Aorta (tissue), 5 donors: ENCODE measurements at regions not wholly inside any gene's neighbourhood (a gene's known extent, or its start where the extent isn't known, plus 50 kb on each side); places are given as distances from the start of the nearest gene placed in this dataset.

Experiments used
- ATAC-seq: fragments of 200-7000 bp; cut with Tn5 transposase; one replicate; pipeline ENCODE4 v1.9.1; 2022; ENCODE audit warnings: moderate library complexity; ENCODE audit not compliant: low FRiP score
- DNase-seq, 2 donors: peaks; one replicate each; pipeline ENCODE4 v3.0.0-alpha.2; 2020
- H3K27ac ChIP-seq, 2 donors: one replicate each; pipeline ENCODE4 v1.5.1; 2013; ENCODE audit warnings: low read length in 2 of 2, mild to moderate bottlenecking in 2 of 2, moderate library complexity in 2 of 2, control low read depth in 1 of 2, inconsistent platforms in 1 of 2, low read depth in 1 of 2
- H3K27me3 ChIP-seq, 2 donors: one replicate each; pipeline ENCODE4 v1.6.1; 2013; ENCODE audit warnings: control low read depth in 1 of 2, low read length in 1 of 2, mild to moderate bottlenecking in 1 of 2, moderate library complexity in 1 of 2; ENCODE audit not compliant: insufficient read depth in 2 of 2, control insufficient read depth in 1 of 2
- H3K36me3 ChIP-seq, 2 donors: one replicate each; pipeline ENCODE4 v1.6.1; 2013; ENCODE audit warnings: control low read depth in 1 of 2, low read length in 1 of 2, mild to moderate bottlenecking in 1 of 2; ENCODE audit not compliant: insufficient read depth in 2 of 2, control insufficient read depth in 1 of 2
- H3K4me1 ChIP-seq, 2 donors: one replicate each; pipeline ENCODE4 v1.6.1; 2013; ENCODE audit warnings: low read length in 2 of 2, control low read depth in 1 of 2, mild to moderate bottlenecking in 1 of 2, moderate library complexity in 1 of 2; ENCODE audit not compliant: insufficient read depth in 2 of 2, control insufficient read depth in 1 of 2
- H3K4me3 ChIP-seq, 2 donors: one replicate each; pipeline ENCODE4 v1.5.1; 2013; ENCODE audit warnings: low read length in 2 of 2, control low read depth in 1 of 2, mild to moderate bottlenecking in 1 of 2
- H3K9me3 ChIP-seq: one replicate; pipeline ENCODE4 v1.6.1; 2013; ENCODE audit warnings: mild to moderate bottlenecking, low read length; ENCODE audit not compliant: control insufficient read depth
- WGBS, 2 donors: extraction: QIAGEN DNeasy Blood & Tissue Kit; methylation state at CpG; one replicate each; pipeline ENCODE4 v1.1.7; 2013; 5-methylcytosine and 5-hydroxymethylcytosine counted together
- intact Hi-C, 2 donors: fragments of 100-400 bp; cut with DNase I; formaldehyde crosslinking; loops; one replicate each; pipeline versions ENCODE4 v1.14.2 to v1.15.0; 2022
- donor health status: healthy with polysubstance abuse.
- donor health status: Bipolar disorder and iron deficiency.
- donor health status: DM: no; HTN: no; CAD: no.
- donor health status: DM: no; HTN: no; CAD: no.
- donor health status: DM: yes; HTN: yes; CAD: no.

DNA sequence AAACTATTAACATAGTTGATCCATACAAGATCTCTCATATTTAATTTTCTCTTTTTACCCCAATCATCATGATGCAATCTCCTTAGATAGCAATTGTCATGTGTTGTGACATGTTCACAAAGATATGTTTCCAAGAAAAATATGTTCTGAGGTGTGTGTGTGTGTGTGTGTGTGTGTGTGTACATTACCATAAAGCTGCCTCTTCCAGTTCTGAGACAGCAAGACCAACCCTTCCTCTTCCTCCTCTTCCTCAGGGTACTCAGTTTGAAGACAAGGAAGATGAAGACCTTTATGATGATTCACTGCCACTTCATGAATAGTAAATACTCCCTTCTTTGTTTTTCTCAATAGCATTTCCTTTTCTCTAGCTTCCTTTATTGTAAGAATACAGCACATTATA lies 303.3 kb upstream of the PRDM9 start:
- Histone ChIP-seq H3K27ac (no peak overlapping the region), H3K4me3 (no peak overlapping the region), H3K4me1 (no peaks in the 10 kb centered on the region), H3K27me3 (no peaks in the 10 kb centered on the region), H3K36me3 (no peaks in the 10 kb centered on the region), H3K9me3 (peaks cover under 1% of the 10 kb centered on the region)
- DNase-seq: no peak
- ATAC-seq: no peak
- intact Hi-C loops: no loop called here

DNA sequence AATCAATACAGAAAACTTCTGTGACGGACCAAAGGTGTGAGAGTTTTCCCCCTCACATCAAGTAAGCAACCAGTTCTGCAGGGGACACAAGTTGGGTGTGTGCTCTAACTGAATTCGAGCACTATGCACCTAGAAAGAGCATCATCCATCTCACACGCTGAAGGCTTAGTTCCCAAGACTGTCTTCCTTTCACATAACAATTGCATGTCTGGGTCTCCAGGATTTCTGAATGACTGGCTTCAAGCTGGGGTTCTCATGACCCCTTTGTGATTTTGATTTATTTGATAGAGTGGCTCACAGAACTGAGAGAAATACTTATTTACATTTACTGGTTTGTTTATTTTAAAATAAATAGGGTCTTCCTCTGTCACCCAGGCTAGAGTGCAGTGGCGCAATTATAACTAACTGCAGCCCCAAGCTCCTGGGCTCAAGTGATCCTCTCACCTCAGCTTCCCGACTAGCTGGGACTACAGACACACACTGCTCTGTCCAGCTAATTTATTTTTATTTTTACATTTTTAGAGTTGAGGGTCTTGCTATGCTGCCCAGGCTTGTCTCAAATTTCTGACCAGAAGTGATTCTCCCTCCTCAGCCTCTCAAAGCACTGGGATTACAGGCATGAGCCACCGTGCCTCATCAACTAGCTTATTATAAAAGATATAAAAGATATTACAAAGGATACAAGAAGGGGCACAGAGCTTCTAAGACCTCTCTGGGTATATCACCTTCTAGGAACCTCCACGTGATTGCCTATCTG lies 316.7 kb upstream of the CDH12 start:
- no peak for DNase-seq
- no peak for ATAC-seq
- Histone ChIP-seq H3K9me3 (no peaks in the 10 kb centered on the region), H3K4me3 (no peak overlapping the region), H3K36me3 (no peaks in the 10 kb centered on the region), H3K27ac (no peak overlapping the region), H3K4me1 (no peaks in the 10 kb centered on the region), H3K27me3 (no peaks in the 10 kb centered on the region)
- intact Hi-C loops: no loop called here
- WGBS, 2 donors: 63 to 65% methylated on average over 7 of the region's 7 CpGs

DNA sequence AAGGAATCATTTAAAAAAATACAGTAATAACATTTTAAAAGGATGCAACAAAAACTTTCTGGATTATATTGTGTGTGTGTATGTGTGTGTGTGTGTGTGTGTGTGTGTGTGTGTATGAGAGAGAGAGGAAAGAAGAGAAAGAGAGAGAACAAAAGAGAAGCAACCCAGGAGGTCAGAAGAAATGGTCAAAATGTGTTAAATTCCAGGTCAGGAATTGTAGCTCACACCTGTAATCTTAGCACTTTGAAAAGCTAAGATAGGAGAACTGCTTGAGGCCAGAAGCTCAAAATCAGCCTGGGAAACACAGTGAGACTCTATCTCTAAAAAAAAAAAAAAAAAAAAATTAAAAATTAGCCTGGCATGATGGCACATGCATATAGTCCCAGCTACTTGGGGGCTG lies 311.8 kb upstream of the CDH12 start:
- Histone ChIP-seq H3K36me3 (no peaks in the 10 kb centered on the region), H3K4me3 (no peak overlapping the region), H3K27ac (no peak overlapping the region), H3K9me3 (no peaks in the 10 kb centered on the region), H3K4me1 (no peaks in the 10 kb centered on the region), H3K27me3 (no peaks in the 10 kb centered on the region)
- intact Hi-C loops: no loop called here
- ATAC-seq: no peak
- DNase-seq: no peak

DNA sequence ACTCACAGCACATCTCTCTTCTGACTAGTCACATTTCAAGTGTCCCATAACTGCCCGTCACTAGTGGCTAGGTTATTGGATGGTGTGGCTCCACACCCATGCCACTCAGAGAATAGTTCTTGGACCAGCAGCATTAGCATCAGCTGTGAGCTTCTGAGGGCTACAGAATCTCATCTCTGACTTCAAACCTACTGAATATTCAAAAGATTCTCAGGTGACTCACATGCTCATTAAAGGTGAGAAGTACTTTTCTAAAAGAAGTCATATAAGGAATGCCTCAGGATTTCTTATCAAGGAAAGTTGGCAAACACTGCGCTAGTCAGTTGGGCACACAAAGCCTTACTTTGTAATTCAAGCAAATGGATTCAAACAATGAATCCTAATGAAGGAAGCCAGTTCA lies 305.0 kb upstream of the CDH12 start:
- Histone ChIP-seq H3K27ac (no peak overlapping the region), H3K4me1 (no peaks in the 10 kb centered on the region), H3K9me3 (no peaks in the 10 kb centered on the region), H3K27me3 (no peaks in the 10 kb centered on the region), H3K36me3 (no peaks in the 10 kb centered on the region), H3K4me3 (no peak overlapping the region)
- intact Hi-C loops: no loop called here
- ATAC-seq (no peak), DNase-seq (no peak)
- 80 to 84% methylated on average over 2 of the region's 2 CpGs for WGBS, 2 donors

DNA sequence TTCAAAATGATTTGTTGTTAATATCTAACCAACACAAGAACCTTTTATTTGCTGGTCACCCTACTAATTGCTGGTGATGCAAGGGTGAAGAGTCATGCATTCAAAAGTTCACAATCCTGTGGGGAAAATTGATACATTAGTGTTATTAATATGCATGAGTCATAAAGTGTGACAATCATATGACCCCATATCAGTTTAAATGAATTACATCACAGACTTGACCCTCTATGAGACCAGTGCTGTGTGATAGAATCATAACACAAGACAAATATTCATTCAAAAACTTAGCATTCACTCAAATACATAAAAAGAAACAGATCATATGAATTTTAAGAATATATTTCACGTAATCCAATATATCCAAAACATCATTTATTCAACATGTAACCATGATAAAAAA lies 304.6 kb upstream of the CDH12 start:
- Histone ChIP-seq H3K4me3 (no peak overlapping the region), H3K36me3 (no peaks in the 10 kb centered on the region), H3K9me3 (no peaks in the 10 kb centered on the region), H3K27ac (no peak overlapping the region), H3K27me3 (no peaks in the 10 kb centered on the region), H3K4me1 (no peaks in the 10 kb centered on the region)
- intact Hi-C loops: no loop called here
- DNase-seq: no peak
- ATAC-seq: no peak
- 79 to 83% methylated on average over 1 of the region's 1 CpG for WGBS, 2 donors

DNA sequence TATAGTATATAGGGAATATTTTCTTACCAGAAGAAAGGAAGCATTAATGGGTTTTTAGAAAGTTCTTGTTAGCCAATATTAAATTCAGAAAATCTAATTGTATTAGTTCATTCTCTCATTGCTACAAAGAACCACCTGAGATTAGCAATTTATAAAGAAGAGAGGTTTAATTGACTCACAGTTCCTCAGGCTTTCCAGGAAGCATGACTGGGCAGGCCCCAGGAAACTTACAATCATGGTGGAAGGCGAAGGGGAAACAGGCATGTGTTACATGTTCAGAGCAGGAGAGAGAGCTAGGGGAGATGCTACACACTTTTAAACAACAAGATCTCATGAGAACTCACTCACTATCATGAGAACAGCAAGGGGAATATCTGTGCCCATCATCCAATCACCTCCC lies 304.0 kb upstream of the CDH12 start:
- H3K27me3 ChIP-seq: no peaks in the 10 kb centered on the region
- H3K36me3 ChIP-seq: no peaks in the 10 kb centered on the region
- H3K4me3 ChIP-seq: no peak overlapping the region
- no peak for ATAC-seq
- H3K9me3 ChIP-seq: no peaks in the 10 kb centered on the region
- H3K27ac ChIP-seq: no peak overlapping the region
- WGBS, 2 donors: 76% methylated on average over 1 of the region's 1 CpG
- no peaks in the 10 kb centered on the region for H3K4me1 ChIP-seq
- intact Hi-C loops: no loop called here
- DNase-seq: no peak

DNA sequence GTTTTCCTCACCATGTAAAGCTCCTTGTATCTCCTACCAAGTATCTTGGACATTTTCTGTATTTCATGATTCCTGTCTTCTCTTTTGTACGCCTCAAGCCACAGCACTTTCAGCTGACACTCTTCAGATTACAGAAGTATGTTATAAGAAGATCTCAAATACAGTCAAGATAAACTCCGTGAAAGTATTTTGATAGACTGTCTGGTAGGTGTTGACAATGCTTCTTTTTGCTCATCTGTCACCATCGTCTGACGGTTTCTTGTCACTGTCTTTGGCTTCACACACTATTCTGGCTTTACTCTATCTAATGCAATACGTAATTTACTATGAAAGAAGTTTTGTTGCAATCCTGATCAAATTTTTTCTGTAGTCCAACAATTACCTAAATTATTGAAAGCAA lies 294.5 kb upstream of the CDH12 start:
- DNase-seq (no peak), ATAC-seq (no peak)
- no peaks in the 10 kb centered on the region for H3K4me1 ChIP-seq
- WGBS, 2 donors: 81% methylated on average over 5 of the region's 5 CpGs
- no peaks in the 10 kb centered on the region for H3K36me3 ChIP-seq
- H3K27ac ChIP-seq: no peak overlapping the region
- no peaks in the 10 kb centered on the region for H3K27me3 ChIP-seq
- intact Hi-C loops: no loop called here
- no peaks in the 10 kb centered on the region for H3K9me3 ChIP-seq
- H3K4me3 ChIP-seq: no peak overlapping the region

DNA sequence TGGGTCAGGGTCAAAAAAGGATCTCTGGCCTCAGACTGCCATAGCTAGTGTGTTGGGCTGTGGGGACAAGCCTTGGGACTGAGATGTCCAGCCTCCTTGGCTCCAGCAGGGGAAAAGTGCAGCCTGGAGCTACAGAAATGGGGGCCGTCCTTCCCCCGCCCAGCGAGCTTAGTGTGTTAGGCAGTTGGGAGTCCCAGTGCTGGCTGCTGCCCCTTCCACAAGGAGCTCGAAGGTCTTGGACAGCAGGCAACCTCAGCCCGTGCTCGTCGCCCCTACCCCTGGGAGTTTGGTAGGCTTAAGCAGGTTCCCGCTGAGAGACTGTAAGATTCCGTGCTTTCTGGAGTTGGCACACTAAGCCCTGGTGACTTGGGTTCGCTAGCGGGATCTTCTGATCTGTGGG lies 293.0 kb upstream of the CDH12 start:
- no peaks in the 10 kb centered on the region for H3K4me1 ChIP-seq
- H3K27me3 ChIP-seq: no peaks in the 10 kb centered on the region
- H3K4me3 ChIP-seq: no peak overlapping the region
- no peak overlapping the region for H3K27ac ChIP-seq
- no peaks in the 10 kb centered on the region for H3K36me3 ChIP-seq
- H3K9me3 ChIP-seq: no peaks in the 10 kb centered on the region
- ATAC-seq: peak; percentile 7
- WGBS, 2 donors: 92 to 93% methylated on average over 11 of the region's 11 CpGs
- no peak for DNase-seq
- intact Hi-C loops: no loop called here

DNA sequence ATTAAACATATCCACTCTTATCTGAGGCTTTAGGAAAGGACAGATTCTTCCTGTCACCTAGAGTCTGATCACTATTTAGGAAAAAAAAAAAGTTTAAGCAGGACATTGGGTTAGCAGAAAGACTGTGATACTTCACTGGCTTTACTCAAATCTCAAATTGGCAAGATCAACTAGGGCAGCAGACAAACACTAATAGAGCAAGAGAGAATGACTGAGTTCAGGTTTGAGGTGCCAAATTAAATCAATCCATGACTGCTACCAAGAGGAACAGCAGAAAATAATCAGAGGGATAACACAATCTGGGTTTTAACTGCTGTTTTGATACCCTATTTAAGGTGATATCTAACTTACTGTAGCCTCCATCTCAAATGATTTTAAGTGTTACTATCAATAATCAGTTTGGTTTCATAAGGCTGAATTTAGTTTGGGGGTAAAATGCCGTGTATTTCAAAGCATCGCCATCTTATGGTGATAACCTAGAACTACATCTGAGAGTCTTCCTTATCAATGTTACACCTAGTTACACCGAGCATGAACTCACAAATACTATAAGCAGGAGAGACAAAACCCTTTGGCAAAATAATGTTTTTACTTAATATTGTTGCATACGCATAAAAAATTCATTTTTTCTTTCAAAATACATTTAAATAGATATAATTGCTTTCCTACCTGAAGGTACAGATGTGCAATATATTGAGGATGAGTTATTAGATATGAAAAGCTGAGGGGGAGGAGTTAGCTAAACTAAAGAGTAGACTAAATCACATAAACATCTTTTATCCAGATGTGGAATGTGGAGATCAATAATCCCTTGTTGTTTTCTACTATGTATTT lies 286.4 kb upstream of the CDH12 start:
- Histone ChIP-seq H3K9me3 (no peaks in the 10 kb centered on the region), H3K27me3 (no peaks in the 10 kb centered on the region), H3K36me3 (no peaks in the 10 kb centered on the region), H3K27ac (no peak overlapping the region), H3K4me1 (no peaks in the 10 kb centered on the region), H3K4me3 (no peak overlapping the region)
- 7 to 8% methylated on average over 4 of the region's 4 CpGs for WGBS, 2 donors
- ATAC-seq (no peak), DNase-seq (no peak)
- intact Hi-C loops: no loop called here
